ENCODE measurements at regions not wholly inside any gene's neighbourhood (a gene's known extent, or its start where the extent isn't known, plus 50 kb on each side); places are given as distances from the start of the nearest gene placed in this dataset.

GRCh38 chr7:69335331-69335730 lies 262.9 kb upstream of the AUTS2 start:
- Histone ChIP-seq H3K56ac (ENCODE audit: extremely low read depth, insufficient read depth, low read length) (no peak overlapping the region), H3K79me1 (ENCODE audit: low read depth in 1 of 2, low read length in 2 of 2) (no peaks in the 10 kb centered on the region), H4K5ac (ENCODE audit: low read depth, low read length) (no peak overlapping the region), H4K91ac (ENCODE audit: insufficient read depth, low read depth, low read length) (no peak overlapping the region), H3K9me1 (ENCODE audit: insufficient read depth, low read length) (no peaks in the 10 kb centered on the region), H2BK120ac (ENCODE audit: low read depth, low read length) (no peak overlapping the region), H3K4me1 (ENCODE audit: control insufficient read depth, insufficient read depth, low read length) (no peaks in the 10 kb centered on the region), H2AFZ (replicated peaks; ENCODE audit: low read length, poor library complexity) (no peak overlapping the region), H3K4ac (ENCODE audit: low read depth, low read length) (no peak overlapping the region), H2BK15ac (ENCODE audit: low read depth, low read length) (no peak overlapping the region), H2AK5ac (ENCODE audit: low read depth, low read length) (no peak overlapping the region), H2AK9ac (replicated peaks; ENCODE audit: low read depth, low read length, poor library complexity) (no peak overlapping the region), H3K23ac (ENCODE audit: low read depth, low read length) (no peak overlapping the region), H3K14ac (replicated peaks; ENCODE audit: low read depth, low read length) (no peak overlapping the region), H3K36me3 (ENCODE audit: control insufficient read depth, insufficient read depth, low read length) (no peaks in the 10 kb centered on the region), H3K9ac (ENCODE audit: low read depth, low read length) (no peak overlapping the region), H3K18ac (ENCODE audit: low read depth, low read length) (no peak overlapping the region), H3K27ac (ENCODE audit: insufficient read depth, low read length) (no peak overlapping the region), H2BK5ac (ENCODE audit: low read depth, low read length, poor library complexity, severe bottlenecking) (no peak overlapping the region), H2BK20ac (ENCODE audit: low read depth, low read length) (no peak overlapping the region), H4K20me1 (ENCODE audit: insufficient read depth, low read length) (no peaks in the 10 kb centered on the region), H3K4me2 (ENCODE audit: low read depth, low read length) (no peak overlapping the region), H4K8ac (ENCODE audit: low read depth in 2 of 2, low read length in 2 of 2) (no peak overlapping the region), H3K4me3 (ENCODE audit: insufficient read depth, low read depth, low read length) (no peak overlapping the region), H3K9me3 (ENCODE audit: control insufficient read depth, insufficient read depth, low read length) (peaks cover 16% of the 10 kb centered on the region; the same call in 1 of the 2 replicates), H3K27me3 (ENCODE audit: control insufficient read depth, insufficient read depth, low read length) (no peaks in the 10 kb centered on the region)
- dilution Hi-C loops (cut with HindIII; ENCODE audit: low sequenced_read_pairs, unreplicated experiment) = no loop called here
- WGBS, 2 experiments (ENCODE audit: extremely low coverage in 2 of 2, insufficient read length in 1 of 2) = no CpG with 5 or more reads among the region's 8 CpGs
- ChIA-PET POLR2A (ENCODE audit: unreplicated experiment) (no interaction called here), CTCF (no interaction called here)
- TF ChIP-seq BHLHE40 (IDR thresholded peaks at IDR 0.05; ENCODE audit: low read depth, low read length) = no peak
- TF ChIP-seq FOS (IDR thresholded peaks at IDR 0.05; ENCODE audit: low read depth, low read length) = no peak
- TF ChIP-seq SMC3 (IDR thresholded peaks at IDR 0.05; ENCODE audit: low read depth, low read length) = no peak
- no peak for TF ChIP-seq CEBPB (IDR thresholded peaks at IDR 0.05; ENCODE audit: low read depth, low read length)
- no peak for TF ChIP-seq USF2 (IDR thresholded peaks at IDR 0.05; ENCODE audit: low read depth, low read length)
- no peak for TF ChIP-seq RCOR1 (IDR thresholded peaks at IDR 0.05; ENCODE audit: insufficient replicate concordance, low read length)
- no peak for TF ChIP-seq MXI1 (IDR thresholded peaks at IDR 0.05; ENCODE audit: borderline replicate concordance, low read depth, low read length)
- TF ChIP-seq CHD1 (IDR thresholded peaks at IDR 0.05; ENCODE audit: low read depth, low read length) = no peak
- TF ChIP-seq, protein P1, sequence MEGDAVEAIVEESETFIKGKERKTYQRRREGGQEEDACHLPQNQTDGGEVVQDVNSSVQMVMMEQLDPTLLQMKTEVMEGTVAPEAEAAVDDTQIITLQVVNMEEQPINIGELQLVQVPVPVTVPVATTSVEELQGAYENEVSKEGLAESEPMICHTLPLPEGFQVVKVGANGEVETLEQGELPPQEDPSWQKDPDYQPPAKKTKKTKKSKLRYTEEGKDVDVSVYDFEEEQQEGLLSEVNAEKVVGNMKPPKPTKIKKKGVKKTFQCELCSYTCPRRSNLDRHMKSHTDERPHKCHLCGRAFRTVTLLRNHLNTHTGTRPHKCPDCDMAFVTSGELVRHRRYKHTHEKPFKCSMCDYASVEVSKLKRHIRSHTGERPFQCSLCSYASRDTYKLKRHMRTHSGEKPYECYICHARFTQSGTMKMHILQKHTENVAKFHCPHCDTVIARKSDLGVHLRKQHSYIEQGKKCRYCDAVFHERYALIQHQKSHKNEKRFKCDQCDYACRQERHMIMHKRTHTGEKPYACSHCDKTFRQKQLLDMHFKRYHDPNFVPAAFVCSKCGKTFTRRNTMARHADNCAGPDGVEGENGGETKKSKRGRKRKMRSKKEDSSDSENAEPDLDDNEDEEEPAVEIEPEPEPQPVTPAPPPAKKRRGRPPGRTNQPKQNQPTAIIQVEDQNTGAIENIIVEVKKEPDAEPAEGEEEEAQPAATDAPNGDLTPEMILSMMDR (conservative IDR thresholded peaks at IDR 0.05; ENCODE audit: low read depth, low read length) = no peak
- ATAC-seq (ENCODE audit: low read depth) = no peak
- in situ Hi-C loops (cut with MboI; ENCODE audit: low sequenced_read_pairs) = no loop called here
- intact Hi-C loops (cut with micrococcal nuclease) = loop anchor here (10.0 kb wide), 1 partner anchor 61 kb away; no protein-coding TSS in a partner anchor
- BruUV-seq (replicated peaks) = no TSS peak
- no peak for DNase-seq

Measured in IMR-90 (cell line).